ENCODE measurements at regions not wholly inside any gene's neighbourhood (a gene's known extent, or its start where the extent isn't known, plus 50 kb on each side); places are given as distances from the start of the nearest gene placed in this dataset.
A peak's percentile ranks its signal among the peaks of the same experiment; 100 is the strongest.

DNA sequence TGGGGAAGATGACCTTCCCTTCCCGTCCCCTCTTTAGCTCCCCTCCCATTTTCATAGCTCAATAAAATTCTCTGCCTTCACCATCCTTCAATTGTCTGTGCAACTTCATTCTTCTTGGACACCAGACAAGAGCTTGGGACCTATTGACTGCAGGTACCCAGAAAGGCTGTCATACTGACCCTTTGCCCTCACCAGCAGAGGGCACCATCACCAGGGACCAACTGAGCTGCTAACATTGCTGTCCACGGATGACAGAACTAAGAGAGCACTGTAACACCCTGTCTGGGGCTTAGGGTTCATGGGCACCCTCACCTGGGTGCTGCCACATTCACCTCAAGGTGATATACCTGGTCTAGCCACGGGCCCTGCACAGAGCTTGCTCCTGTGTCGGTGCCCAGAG is 141.3 kb upstream of the VCX3B start:
- DNase-seq = peak; percentile 1

DNA sequence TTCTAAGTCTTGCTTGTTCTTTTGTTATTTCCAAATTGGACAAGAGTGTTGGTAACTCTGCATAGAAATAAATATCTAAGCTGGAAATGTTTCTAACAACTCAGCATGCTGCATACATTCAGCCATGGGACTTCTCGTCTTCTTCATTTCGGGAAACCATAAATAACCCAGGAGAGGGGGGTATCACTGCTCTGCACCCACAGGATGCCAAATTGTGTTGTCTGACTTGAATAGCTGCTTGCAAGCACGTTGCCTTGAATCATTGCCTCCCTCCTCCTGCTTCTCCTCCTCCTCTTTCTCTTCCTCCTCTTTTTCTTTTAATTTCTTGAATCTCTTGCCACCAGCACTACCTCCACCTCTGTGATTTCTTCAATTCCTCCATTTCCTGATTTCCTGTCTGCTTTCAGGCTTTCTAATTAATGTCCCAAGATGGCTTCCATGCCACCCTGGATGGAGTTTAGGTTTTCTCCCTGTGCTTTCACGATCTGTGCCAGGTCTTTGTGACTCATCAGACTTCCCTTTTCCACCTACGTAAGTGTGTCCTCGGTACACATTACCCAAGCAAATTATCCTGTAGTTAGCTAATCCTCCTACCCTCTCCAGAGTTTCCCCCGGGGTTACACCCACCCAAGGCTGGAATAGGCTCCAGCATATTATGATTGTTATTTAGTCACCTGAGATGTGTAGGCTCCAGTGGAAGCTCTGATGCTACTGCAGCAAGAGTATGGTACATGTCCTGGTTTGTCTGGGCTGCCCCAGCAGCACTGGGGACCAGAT is 122.6 kb upstream of the VCX3B start:
- DNase-seq = no peak

DNA sequence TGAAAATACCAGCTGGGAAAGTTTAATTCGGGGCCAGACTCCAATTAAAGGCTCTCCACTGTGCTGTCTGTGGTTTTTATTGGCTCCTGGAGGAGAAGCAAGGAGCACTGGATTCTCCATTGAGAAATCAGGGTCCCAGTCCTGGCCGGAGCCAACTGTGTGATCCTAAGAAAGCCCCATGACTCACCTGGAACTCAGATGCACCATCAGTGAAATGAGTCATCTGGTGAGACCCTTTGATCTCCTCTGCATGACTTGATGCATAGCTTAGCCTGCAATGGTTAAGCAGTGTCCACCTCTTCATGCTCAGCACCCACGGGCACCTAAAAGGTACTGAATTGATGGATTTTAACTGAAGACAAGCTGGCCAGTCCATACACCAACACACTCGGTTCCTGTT is 119.2 kb upstream of the VCX3B start:
- no peak for DNase-seq

DNA sequence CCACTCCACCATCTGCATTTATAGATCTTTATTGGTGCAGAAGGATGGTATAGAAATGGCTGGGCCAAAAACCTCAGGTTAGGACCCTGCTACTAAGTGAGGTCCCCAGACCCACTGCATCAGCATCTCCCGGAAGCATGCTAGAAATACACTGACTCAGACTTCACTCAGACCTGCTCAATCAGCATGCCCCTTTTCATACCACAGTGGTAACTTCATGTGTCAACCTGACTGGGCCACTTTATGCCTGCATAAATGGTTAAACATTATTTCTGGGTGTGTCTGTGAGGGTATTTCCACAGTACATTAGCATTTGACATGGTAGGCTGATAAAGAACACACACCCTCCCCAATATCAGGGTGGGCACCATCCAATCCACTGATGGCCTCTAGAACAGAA is 118.6 kb upstream of the VCX3B start:
- no peak for DNase-seq

DNA sequence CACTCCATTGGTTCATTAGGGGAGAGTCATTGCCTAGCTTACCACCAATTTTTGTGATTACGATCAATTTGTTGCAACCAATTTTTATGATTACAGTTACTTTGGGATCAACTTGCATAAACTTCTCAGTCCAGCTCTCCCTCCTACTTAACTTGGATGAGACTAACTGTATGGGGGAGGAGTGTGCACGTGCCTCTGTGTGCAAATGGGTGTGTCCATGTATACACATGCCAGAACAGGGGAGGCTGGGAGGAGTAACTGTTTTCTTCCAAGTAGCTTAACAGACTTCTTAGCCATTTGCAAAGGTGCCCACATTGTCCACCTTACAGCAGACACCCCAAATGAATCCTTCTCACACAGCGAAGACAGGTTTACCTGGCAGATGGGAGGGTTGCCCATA is 117.7 kb upstream of the VCX3B start:
- DNase-seq = no peak

DNA sequence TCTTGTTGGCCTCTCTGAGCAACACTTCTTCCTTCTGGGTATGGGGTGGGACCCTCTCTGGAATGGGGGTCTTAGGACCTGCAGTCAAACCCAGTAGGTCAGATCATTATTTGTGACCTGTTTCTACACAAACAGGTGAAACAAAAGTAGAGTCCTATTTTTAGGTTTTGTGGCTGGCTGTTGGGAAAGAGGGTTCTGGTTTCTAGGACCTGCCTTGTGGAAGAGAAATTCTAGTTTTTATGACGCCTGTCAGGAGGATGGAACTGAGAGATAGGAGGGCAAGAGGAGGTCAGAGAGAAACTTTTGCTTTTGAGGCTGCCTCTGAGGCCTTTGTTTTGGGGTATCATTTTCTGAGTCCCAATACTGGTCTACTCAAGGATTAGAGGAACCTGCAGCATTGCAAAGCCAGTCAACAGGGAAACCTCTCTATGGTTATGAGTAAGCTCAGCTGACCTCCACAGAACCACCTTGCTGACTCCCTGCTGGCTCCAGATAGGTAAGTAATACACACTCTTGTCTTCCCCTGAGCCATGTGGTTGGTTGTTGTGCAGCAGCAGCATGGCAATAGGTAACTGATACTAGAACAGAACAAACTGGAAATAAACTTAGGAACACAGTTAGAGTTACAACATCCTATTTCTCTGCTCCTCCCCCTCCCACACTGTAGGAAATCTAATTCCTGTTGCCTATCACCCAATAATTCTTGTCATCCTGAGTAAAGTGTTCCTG is 114.7 kb upstream of the VCX3B start:
- DNase-seq = no peak

DNA sequence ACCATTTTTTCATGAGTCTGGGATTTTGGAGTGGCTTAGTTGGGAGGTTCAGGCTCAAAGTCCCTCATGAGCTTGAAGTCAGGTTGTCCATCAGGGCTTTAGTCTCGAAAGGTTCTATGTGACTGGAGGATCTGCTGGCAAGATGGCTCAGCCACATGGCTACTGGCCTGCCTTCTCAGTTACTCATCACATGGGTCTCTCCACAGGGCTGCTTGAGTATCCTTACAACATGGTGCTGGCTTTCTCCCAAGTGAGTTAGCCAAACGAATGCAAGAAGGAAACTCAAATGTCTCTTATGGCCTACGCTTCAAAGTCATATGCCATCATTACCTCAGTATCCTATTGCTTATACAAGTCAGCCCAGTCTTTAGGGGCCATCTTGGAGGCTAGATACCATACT is 106.3 kb upstream of the VCX3B start:
- DNase-seq = no peak

DNA sequence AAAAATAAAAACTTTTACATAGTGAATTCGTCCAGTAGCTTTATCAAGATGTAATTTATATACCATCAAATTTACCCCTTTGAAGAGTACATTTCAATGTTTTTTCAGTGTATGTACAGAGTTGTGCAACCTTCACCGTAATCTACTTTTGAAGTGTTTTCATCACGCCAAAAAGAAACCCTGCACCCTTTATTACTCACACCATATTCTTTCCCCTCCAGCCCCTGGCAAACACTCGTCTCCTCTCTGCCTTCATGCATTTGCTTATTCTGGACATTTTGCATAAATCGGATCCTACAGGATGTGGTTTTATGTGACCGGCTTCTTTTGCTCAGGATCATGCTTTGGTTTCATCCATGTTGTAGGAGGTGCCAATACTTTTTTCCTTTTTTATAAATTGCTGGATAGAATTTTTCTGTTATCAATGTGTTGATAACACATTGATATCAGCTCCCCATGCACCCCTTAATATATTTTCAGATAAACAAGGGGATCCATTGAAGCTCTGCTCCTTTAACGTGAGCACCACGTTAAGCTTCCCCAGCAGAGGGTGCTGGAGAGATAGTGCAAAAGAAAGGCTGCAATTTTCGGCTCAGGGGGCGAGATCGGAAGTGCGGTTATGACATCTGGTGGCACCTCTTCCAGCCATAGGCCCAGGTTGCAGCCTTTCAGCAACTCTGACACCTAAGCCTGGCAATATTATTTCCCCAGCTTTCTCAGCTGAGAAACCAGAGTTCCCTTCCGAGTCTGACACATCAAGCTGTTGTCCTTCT is 100.1 kb upstream of the VCX3B start:
- peak; percentile 15 for DNase-seq

DNA sequence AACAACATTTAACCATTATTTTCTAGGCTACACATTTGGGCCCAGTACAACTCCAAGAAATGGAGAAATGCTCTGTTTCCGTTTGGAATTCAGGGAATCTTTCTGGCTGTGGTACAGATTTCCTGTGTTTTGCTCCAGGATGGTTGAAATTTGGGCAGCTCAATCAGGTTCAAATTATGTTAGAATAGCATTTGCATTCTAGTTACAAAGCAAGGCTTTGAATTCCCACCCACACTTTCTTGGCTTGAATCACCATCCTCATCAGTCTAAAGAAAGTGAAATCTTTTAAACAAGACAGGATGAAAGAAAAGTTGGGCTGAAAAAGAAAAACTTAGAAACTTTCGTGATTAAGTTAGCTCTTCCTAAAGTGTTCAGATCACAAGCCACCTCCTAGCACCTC is 98.1 kb upstream of the VCX3B start:
- no peak for DNase-seq

DNA sequence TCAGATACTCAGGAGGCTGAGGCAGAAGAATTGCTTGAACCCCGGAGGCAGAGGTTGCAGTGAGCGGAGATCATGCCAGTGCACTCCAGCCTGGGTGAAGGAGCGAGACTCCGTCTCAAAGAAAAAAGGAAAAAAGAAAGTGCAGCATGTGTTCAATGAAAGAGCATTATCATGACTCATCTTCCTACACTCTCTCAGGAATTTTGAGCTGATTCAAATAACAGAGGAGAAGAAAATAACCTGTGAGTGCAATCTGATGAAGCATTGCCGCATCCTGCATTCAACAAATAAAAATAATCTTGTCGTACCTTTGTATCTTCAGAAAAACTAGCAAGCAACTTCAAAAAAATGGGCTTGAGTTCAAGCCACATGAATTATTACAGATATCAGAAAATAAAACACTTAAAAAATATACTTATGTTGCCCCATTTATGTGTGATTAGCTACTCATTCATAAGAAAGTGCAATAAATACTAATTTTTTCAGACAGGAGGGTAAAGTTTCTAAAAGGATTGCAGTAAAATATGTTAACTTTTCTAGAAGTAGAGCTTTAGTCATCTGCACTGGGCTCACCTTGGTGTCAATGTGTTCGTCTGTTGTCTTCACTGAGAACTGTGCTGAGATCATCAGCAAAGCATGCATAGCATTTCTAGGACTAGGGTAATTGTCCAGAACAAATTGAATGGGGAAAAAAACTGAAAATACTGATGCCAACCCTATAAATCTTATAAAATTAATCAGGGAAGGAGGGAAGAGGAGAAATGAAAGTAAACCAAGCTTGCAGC is 90.4 kb upstream of the VCX3B start:
- no peak for DNase-seq

DNA sequence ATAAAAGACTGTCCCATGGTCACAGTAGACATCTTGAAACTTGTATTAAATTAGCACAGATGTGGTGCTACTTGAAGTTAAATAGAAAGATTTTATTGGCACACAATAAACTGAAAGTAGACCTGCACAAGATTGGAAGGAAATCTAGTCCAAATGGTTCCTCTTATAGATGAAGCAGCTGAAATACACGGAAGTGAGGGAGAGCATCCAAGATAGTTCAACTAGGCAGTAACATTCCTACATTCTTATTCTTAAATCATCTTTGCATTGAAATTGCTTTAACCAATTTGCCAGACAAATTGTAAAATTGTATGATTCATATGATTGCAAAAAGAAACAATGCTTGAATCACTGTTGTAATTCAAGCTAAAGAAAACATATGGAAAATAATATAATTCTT is 87.6 kb upstream of the VCX3B start:
- DNase-seq = no peak

DNA sequence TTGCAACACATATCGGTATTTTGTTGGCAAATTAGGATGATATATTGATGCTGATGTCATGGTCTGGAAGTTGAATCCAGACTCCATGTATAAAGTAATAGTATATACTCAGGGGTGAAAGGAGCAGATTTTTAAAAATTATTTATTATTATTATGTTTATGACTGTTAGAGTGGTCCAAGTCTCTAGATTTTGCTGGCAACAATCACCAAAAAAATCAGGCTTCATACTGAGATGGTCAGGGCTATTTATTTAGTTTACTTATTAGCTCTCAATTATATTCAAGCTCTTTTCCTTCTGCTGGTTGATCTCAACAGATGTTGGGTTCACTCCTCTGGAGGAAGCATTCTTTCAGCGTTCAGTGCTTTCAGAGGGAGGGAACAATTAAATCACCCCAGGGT is 73.9 kb upstream of the VCX3B start:
- DNase-seq = no peak

DNA sequence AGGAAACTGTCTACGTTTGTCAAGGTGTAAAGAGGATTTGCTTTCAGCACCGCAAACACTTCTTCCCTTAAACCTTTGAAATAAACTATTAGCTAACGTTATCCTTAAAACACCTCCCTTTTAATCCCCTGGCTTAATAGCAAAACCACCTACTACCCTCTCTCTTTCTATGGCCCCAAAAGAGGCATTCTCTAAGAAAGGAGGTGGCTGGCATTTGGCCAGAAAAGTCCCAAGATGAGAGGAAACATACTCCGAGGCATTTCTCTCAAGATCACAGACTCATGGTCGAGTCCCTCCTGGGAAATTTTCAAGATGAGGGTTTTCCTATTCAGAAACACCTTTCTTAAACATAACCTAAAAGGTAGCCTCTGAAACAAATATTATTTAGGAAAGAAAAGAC is 60.6 kb upstream of the VCX3B start:
- DNase-seq = no peak

DNA sequence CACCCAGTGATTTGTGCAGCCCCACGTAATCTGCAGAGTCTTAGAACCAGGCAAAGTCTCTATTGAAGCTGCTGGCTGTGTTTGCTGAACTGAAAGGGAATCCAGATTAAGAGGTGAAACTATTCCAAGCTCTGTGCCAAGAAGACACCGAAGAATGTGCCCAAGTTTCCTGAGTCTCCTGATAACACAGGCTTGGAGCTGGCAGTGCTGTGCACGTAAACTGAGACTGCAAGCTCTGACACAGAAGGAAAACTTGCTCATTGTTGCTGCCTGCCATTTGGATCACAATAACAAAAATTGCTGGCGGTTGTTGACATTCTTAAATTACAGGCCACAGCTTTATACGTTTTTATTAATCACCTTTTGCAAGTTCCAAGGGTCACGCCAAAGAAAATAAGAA is 60.2 kb upstream of the VCX3B start:
- DNase-seq = no peak

DNA sequence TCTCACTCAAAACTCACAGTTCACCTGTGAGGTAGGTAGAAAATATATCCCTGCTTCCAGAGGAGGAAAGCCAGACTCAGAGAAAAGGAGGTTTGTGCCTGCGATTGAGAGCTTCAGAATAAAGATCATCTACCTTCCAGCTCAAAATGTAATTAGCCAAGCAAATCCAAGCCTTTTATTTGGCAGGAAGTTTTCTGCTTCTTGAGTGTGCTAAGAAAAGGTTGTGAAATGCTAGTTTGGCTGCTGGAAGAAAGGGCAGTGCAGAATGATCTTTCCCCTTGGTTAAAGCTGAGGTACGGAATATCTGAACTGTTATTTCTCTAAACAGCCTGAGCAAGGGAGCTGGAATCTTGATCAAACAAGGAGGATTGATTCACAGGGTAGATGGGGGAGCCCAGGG is 59.7 kb upstream of the VCX3B start:
- DNase-seq = no peak

DNA sequence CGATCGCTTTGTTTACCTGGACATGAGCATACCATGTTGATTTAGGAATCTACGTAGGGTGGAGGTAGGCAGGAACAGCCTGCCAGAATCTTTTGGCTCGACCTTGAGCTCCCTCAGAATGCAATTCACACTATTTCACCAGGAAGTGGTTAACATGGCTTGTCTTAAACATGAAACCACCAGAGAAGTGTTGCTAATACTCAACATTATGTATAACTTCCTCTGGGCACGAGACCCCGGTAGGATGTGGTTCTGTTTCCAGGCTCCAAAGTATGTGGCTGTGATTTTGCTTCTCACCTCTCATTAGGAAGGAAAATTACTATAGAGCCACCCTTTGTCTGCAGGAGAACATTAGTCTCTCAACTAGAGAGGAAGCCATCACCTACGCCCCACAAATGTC is 59.0 kb upstream of the VCX3B start:
- DNase-seq = no peak

DNA sequence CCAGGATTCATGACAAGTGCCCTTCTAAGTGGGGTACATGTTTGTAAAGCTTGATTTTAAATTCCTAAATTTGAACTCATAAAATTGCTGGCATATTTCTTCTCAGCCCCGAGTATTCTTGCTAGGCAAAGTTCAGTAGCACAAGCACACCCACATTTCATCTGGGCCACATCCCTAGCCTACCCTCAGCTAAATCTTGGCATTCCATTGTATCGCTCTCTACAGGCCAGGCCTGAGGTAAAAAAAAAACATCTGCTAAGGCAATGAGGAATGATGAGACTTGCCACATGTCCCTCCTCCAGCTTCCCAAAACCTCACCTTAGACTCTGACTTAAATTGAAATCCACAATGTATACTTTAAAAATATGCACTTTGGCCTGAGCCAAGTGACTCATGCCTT is 51.4 kb upstream of the VCX3B start:
- DNase-seq = no peak

All from OCI-M1 (cell line).